NCI-H2081 treated with DMSO at 0.1 percent for 48 hours (cell line): ENCODE measurements at regions not wholly inside any gene's neighbourhood (a gene's known extent, or its start where the extent isn't known, plus 50 kb on each side); places are given as distances from the start of the nearest gene placed in this dataset.
A peak's percentile ranks its signal among the peaks of the same experiment; 100 is the strongest.
"Not testable (repeated sequence)": the region's sequence is repeated elsewhere in the genome, so short reads cannot be mapped to it uniquely, and the experiment has no call there.

Experiments used
- DNase-seq: peaks from one replicate; lab custom pipeline; 2025; lab: John Stamatoyannopoulos, UW

DNA sequence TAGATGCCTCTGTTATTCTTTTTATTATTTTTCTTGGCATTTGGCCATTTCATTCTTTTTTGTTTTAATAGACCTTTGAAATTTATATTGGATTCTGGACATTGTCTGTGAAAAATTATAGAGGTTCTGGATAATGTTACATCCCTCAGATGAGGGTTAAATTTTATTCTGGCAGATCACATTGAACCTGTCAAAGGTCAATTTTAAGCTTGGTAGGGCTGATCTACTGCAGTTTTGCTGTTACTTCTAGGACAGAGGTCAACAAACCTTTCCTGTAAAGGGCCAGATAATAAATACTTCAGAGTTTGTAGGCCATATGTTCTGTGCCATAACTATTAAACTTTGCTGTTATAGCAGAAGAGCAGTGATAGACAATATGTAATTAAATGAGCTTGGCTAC is 318.9 kb upstream of the DPPA4 start:
- DNase-seq = no peak

DNA sequence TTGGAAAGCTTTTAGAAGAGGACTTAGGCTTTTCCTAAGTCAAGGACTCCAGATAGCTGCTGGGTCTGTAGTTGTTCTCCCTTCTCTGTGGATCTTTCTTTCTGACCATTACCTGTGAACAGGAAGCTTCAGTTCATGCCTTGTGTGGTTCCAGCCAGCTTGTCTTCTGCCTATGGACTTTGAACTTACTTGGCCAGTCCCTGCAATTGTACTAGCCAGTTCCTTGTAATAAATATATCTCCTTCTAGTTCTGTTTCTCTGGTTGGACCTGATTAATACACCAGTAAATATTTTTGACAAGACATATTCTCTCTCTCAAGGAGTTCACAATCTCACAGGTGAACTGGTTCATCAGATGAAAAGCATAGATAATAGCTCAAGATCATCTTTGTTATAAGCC is 341.3 kb upstream of the DPPA4 start:
- no peak for DNase-seq

DNA sequence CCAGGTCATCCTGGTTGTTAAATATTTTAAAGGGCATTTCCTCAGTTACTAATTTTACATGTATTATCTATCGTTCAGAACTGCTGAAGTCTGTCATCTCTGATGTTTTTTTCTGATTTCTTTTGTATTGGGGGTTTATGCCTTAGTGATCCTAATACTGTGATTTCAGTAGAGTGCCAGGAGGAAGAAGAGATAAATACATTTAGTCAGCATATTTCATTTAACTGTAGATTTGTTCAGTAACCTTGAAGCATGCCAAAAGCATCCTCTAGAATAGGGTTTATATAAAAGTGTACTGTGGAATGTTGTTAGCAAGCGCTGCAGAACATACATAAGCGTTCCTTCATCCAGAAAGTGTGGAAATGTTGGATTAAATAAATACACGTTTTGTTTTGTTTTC is 342.3 kb upstream of the DPPA4 start:
- no peak for DNase-seq

DNA sequence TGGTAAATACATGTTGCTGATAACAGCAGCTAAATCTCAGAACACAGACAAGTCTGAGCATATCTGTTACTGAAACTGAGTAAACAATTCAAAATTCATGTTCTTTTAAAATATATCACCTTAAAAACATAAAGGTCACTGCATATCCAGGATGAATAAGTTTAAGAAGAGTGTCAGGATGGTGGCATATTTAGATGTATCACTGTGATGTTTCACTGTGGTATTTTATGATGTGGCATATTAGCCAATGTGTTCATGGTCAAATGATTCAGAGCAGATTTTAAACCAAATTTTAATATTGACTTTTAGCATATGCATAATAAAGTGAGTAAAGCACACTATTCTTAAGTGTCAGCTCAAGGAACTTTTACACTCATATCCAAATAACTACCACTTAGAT is 346.4 kb upstream of the DPPA4 start:
- no peak for DNase-seq

DNA sequence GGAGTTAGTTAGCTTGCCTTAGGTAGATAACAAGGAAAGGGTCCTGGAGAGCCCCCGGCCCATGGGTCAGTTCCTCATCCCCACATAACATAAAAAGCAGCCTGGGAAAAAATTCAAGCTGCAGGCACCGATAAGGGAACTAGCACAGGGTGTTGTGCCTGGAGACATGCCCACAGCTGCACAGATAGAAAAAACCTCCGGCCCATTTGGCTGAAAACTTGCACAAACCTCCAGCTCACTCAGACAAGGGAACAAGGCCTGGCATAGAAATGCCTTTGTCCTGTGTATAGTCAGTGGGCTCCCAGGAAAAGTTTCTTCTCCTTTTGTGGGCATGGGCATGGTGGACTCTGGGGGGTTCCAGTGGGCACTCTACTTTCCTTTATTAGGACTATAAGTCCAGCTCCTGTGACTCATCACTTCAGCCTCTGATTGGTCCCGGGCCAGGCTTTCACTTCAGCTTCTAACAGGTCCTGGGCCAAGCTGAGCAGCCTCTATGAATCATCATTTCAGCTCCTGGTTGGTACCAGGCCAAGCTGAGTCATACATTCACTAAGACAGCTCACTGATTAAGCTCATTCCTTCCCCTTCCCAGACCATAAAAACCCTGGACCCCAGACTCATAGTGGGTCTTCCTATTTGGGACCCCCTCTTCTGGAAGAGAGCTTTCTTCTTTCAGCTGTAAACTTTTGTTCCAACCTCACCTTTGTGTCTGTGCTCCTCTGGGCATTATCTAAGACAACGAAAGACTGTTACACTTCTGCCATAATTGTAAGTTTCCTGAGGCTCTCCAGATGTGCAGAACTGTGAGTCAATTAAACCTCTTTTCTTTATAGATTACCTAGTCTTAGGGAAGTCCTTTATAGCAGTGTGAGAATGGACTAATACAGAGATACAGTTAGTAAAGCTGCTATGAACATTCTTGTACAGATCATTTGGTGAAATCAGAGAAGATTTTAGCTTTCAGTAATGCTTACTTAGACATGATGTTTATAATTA is 348.0 kb upstream of the DPPA4 start:
- no peak for DNase-seq

DNA sequence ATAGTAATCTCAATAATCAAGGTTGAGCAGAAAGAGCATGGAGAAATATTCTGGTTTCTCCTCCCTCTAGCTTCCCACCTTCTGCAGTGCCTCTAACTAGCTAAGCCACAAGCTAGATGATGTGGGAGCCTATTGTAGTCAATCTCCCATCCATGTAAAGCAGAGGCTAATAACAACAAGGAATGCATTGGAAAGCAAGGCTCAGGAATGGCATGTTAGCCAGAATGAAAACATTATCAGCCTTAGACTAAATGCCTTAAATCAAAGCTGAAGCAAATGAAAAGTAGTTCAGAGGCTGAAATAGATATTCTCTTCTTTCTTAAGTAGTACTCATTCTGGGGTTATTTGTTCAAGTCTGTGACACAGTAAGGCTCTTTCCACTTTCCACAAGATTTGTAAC is 350.3 kb upstream of the DPPA4 start:
- DNase-seq = no peak

DNA sequence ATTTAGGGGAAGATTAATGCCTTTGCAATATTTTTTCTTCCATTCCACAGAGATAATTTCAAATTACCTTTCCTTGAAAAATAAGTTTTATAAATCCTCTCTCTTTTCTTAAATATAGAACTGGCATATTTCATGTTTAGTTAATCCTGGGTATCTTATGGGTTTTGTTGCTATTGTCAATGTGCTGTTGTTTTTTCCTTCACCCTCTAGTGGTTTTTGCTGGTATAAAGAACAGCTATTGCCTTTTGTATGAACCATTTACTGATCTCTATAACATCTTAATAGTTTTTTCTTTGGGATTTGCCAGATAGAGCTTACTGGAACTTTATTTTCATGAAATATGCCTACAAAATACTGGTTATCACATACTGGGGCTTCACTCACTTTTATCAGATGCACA is 359.6 kb upstream of the DPPA4 start:
- DNase-seq = no peak

DNA sequence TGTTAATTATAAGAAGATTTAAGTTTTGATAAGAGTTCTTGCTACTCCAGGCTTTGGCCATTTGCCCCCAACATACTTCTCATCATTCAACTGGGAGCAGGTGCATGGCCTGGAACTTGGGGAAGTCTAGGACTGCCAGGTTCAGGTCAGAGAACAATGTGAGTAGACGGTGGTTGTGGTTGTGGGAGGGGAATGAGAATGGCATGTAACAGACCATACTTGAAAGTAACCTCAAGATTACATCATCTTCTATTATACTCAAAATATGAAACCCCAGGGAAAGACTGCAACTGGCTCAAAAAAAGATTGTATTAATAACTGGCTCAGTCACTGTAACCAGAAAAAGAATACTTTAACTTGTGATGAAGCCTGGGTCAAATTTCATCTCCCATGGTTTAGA is 364.9 kb upstream of the DPPA4 start:
- no peak for DNase-seq

DNA sequence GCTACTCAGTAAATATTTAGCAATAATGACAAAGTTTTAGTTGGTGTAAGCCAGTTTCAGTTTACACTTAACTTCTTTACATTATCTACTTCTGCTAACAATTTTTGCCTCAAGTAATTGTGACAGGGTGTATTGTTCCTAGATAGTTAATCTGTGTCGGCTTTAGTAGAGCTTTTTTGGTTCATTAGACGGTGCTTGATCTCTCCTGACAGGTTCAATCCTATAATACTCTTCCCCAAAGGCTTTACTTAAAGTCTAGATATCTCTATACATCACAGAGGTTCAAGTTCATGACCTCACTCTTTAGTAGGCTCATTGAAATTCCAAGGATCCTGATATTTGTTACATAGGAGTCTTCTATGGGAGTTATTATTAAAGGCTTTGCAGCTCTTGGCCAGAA is 365.6 kb upstream of the DPPA4 start:
- no peak for DNase-seq

DNA sequence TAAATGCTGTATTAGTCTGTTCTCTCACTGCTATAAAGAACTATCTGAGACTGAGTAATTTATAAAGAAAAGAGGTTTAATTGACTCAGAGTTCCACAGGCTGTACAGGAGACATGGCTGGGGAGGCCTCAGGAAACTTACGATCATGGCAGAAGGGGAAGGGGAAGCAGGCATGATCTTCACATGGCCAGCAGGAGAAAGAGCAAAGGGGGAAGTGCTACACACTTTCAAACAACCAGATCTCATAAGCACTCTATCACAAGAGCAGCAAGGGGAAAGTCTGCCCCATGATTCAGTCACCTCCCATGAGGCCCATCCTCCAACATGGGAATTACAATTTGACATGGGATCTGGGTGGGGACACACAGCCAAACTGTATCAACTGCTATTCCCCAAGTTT is 367.8 kb upstream of the DPPA4 start:
- not testable (repeated sequence) for DNase-seq

DNA sequence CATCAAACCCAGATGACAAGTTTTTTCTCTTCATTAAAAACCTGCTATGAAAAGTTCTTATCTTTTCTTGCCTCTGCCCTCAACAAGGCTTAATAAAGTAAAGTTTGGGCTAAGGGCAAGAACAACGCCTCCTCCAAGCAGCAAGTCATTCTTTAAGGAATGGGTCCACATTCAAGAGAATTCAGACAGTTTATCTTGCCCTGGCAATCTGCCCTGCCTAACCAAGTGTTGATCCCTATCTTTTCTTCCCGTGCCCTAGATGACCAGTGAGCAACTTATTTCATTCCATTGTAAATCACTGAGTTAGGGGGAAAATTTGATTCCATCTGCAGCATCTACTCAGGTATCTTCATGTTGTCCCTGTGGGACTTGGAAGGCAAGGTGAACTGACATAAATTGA is 370.3 kb upstream of the DPPA4 start:
- no peak for DNase-seq

DNA sequence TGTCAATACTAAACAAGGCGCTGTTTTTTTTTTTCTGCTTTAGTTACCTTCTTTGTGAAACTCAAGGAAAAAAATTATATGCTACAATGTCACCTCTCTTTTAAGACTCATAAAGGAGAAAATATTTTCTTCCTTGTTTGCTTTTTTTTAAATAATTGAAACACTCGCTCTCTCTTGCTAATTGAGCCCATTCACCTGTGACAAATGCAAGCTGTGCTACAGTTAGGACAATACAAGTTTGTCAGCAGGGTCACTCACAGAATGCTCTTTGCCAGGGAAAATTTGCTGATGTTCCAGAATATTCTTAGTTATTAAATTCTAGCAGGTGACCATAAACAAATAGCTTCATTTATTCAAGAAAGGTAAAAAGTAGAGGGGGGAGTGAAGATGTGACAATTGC is 375.9 kb upstream of the DPPA4 start:
- no peak for DNase-seq

DNA sequence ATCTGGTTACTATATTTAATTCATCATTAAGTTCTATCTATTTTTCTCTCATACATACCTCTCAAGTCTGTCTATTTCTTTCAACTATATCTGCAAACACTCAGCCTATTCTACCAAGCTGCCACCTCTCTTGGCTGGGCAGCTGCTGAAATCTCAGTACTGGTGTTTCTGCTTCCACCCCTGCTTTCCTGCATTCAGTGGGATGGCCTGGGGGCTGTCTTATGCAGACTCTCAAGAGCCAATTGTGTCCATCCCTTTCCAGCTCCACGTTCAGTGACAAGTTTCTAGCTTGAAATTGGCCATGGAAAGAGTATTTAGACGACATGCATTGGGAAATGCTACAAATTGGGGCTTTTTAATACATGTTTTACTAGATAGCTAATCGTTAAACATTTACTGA is 378.4 kb upstream of the DPPA4 start:
- DNase-seq = no peak

DNA sequence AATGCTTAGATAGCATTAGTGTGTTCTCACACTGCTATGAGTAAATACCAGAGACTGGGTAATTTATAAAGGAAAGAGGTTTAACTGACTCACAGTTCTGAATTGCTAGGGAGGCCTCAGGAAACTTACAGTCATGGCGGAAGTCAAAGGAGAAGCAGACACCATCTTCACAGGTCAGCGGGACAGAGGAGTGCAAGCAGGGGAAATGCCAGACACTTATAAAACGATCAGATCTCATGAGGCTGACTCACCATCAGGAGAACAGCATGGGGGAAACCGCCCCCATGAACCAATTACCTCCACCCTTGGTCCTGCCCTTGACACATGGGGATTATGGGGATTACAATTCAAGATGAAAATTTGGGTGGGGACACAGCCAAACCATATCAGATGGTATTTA is 381.5 kb upstream of the DPPA4 start:
- no peak for DNase-seq

DNA sequence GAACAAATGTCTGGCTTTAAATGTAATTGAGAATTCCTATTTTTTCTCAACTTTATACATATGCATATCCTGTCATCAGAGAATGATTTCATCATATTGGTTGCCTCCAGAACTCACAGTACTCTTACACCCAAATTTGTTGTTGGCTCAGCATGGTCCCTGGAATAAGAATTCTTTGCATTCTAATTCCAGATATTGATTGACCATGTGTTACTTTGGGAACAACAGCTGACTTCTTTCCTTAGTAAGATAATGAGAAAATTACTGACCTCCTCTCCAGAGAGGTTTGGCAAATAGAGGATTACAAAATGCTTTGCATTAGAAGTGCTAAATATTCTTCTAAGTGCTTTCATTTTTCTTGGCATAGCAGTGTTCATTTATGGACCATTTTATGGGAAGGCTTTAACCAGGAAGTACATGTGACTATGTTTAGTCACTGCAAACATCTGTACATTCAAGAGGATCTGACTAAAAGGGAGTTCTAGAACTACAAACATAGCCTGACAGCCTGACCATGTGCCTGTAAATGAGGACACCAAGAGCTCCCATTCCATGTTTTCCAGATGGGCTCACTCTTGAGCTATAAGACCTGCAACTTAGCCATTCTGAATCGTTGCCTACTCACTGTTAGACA is 391.6 kb upstream of the DPPA4 start:
- no peak for DNase-seq

DNA sequence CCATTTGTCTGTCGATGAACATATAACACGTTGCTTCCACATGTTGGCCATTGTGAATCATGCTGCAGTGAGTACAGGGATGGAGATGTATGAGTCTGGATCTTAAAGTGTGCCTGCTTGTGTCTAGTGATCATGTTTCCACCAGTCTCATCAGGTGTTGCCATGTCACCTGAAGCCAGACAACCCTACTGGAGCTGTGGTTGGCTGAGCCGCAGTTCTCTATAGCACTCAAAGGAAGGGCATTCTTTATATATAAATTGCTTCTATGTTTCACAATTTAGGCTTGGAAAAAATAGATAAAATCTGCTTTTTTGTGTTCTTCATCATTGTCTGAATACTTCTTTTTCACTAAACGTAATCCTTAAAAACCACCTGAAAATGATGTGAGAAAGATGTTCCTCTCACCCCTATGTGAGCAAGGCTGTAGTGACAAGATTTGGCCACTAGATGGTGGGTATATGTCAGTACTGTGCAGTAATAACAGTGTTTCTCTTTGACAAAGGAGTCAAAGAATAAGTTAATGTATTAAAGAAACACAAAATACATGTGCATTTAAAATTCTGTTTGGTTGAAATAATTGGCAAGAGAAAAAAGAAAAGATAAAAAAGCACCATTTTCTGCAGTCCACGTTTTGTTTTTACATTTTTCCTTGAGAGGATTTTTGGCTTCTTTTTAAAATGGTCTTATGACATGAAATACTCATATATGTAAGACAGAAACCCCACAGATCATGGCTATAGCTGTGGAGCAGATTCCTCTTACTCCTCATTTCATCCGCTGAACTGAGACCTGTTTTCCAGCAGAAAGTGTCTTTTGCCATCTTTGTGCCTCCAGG is 394.5 kb upstream of the DPPA4 start:
- peak; percentile 13 for DNase-seq

DNA sequence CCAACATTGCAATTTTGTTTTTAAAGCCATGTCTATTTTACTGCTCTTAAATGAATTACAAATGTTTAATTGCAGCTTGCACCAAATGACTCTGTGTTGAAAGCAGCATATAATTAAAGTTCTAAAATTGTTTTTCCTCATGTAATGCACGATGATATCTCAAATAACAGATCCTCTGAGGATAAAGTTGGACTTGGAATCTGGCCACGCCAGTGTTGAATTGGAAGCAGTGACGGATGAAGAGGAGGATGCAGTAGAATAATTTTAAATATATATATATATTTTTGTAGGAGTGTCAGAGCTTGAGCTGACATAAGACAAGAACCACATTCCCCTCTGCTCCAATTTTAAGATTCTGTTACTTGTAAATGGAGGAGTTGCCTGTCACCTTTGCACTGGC is 406.6 kb upstream of the DPPA4 start:
- no peak for DNase-seq

DNA sequence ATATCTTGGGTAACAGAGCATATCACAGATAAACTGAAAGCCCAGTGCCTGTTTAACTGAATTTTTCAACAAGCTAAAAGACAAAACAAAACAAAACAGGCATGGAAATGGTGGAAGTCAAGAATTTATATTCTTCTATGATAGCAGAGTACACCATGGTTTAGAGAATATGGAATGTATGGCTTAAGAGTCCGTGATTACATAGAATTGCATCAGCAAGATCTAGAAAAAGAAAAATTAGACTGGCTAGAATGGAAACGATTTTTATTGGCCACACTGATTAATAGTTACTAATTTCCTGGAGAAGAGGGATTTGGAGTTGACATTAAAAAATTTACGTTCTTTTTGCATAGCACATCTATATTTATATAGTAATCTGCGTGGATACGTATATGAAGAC is 435.2 kb upstream of the DPPA4 start:
- no peak for DNase-seq

DNA sequence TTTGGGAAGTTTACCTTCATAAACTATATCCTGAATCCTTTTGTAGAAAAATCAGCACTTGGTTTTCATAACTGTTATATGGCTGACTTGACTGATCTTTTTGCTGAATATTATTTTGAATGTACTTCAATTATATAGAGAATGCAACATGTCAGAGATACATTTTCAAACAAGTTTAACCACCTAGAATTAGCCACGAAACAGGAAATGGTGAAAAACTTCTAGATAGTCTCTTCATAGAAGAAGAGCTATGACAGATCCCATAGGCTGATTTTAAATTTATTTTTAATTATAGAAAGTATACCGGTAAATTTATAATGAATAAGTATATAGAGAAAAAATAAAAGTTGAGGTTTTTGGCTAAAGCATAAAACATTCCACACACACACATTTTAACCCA is 436.8 kb upstream of the DPPA4 start:
- no peak for DNase-seq

DNA sequence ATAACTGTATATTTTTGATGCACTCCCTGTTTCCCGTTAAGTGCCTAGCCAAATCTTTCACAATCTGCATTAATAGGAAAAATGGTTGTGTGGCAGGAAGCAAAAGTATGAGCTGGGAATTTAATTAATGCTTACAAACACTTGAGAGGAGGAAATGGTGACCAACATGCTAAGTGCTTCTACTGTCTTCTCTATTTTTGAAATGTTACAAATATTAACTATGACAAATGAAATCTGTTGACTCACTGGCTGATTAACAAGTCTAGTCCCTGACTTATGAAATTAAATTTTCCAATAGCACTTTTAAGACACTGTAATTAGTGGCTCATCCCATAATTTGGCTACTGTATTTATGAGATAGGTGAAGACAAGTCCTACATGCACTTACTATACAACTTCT is 446.9 kb upstream of the DPPA4 start:
- no peak for DNase-seq

DNA sequence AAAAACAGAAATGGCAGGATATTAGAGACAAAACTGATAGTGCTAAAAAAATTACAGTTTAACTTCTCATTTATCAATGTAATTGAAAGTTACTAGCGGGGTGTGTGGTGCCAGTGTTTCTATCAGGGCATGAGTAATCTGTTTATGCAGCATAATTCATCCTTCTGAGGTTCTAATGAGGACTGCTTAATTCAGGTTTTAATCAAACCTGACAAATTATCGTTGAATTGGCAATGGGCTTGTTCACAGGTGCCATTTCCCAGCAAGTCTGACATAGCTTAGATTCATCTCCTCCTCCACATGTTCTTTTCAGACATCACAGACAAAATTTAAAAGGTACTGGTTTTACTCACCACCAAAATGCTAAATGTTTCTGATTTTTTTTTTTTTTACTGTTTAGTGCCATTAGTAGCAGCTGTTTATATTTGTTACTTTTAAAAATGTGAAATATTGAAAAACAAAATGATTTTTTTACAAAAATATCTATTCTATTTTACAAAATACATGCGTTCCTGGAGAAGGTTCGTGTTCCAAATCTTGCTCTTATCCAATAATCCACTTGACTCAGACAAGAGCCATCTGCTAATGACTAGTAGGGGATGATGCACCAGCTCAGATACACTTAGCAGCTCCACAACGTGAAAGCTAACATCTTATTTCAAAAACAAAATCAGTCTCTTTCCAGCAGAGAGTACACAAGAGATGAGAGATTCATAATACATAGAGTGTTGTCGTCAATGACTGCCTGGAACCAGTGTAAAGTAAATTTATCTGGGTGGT is 447.7 kb upstream of the DPPA4 start:
- DNase-seq = no peak

DNA sequence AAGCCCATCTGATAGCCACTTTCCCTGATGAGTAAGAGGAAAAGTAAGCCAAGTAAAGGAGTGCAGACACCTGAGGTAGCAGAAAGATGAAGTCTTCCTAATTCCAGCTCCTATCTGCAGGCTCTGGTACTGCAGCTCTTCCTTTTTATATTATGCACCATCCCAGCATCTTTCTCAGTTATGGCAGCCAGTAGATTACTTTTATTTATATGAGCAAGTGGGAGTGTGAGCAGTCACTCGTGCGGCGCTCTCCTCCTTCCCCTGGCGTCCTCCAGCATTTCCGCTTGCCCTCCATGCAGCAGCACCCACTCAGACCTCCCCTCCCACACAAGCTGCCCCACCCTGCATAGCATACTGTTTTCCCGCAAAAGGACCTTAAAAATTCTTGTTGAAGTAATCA is 465.9 kb upstream of the DPPA4 start:
- DNase-seq = no peak
